ENCODE measurements at regions not wholly inside any gene's neighbourhood (a gene's known extent, or its start where the extent isn't known, plus 50 kb on each side); places are given as distances from the start of the nearest gene placed in this dataset.

- TF ChIP-seq REST (IDR thresholded peaks at IDR 0.05) (no peak), CTCF (IDR thresholded peaks at IDR 0.05; ENCODE audit: low read depth, low read length, missing input control) (no peak), JUND (IDR thresholded peaks at IDR 0.05) (no peak), EGR1 (IDR thresholded peaks at IDR 0.05; ENCODE audit: low read depth in 2 of 2) (no peak), RAD21 (IDR thresholded peaks at IDR 0.05) (no peak), HNF4A (conservative IDR thresholded peaks at IDR 0.05) (no peak), YY1 (IDR thresholded peaks at IDR 0.05) (no peak), GABPA (IDR thresholded peaks at IDR 0.05 in 1 of 2, conservative IDR thresholded peaks at IDR 0.05 in 1 of 2) (no peak), ZBTB33 (IDR thresholded peaks at IDR 0.05) (no peak), TAF1 (conservative IDR thresholded peaks at IDR 0.05) (no peak), MAX (IDR thresholded peaks at IDR 0.05) (no peak), ATF3 (IDR thresholded peaks at IDR 0.05) (no peak)
These were observed 162.1 kb upstream of the TBX18 start for GRCh38 chr6:84926189-84927155.
